ENCODE measurements at regions not wholly inside any gene's neighbourhood (a gene's known extent, or its start where the extent isn't known, plus 50 kb on each side); places are given as distances from the start of the nearest gene placed in this dataset.

DNA sequence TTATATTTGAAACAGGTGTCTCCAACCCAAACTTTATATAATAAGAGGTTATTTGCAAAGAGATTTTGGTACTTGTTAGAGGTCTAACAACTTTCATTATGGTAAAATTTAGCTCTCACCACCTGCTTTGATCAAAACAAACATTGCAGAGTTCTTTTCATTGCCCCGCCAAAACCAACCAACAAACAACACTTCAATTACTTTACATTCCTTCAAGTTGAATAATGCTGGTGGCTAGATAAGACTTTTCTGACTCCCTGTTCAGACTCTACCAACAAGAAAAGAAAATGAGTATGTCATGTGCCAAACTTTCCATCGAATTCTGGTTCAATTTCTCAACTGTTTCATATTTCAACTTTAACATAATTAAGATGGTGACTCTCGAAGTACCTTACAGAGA is 311.1 kb downstream of the ADGRG6 start:
- no peaks in the 10 kb centered on the region for H3K9me2 ChIP-seq (ENCODE audit: insufficient read depth, low read length)
- H3K27ac ChIP-seq (ENCODE audit: low read depth, low read length, poor library complexity, severe bottlenecking), result no peak overlapping the region
- intact Hi-C loops (cut with micrococcal nuclease; ENCODE audit: unreplicated experiment), result no loop called here
- no peak for DNase-seq (ENCODE audit: low spot score)
- H3K79me2 ChIP-seq (ENCODE audit: insufficient read depth, low read depth, low read length), result no peaks in the 10 kb centered on the region
- H3K4me2 ChIP-seq (ENCODE audit: low read length), result no peak overlapping the region
- no TSS peak for BruUV-seq (replicated peaks)
- no peaks in the 10 kb centered on the region for H3K36me3 ChIP-seq (ENCODE audit: insufficient read depth, low read length)
- no peak overlapping the region for H2AFZ ChIP-seq (ENCODE audit: low read length)
- ChIA-PET CTCF (ENCODE audit: unreplicated experiment) (no interaction called here), POLR2A (interaction anchor here (1.4 kb wide), 1 partner anchor 66 kb away, joined by 3 read pairs; no protein-coding TSS in a partner anchor)
- TF ChIP-seq EZH2phosphoT487 (IDR thresholded peaks at IDR 0.05; ENCODE audit: borderline replicate concordance, low read depth, low read length), result no peak
- TF ChIP-seq, protein P1, sequence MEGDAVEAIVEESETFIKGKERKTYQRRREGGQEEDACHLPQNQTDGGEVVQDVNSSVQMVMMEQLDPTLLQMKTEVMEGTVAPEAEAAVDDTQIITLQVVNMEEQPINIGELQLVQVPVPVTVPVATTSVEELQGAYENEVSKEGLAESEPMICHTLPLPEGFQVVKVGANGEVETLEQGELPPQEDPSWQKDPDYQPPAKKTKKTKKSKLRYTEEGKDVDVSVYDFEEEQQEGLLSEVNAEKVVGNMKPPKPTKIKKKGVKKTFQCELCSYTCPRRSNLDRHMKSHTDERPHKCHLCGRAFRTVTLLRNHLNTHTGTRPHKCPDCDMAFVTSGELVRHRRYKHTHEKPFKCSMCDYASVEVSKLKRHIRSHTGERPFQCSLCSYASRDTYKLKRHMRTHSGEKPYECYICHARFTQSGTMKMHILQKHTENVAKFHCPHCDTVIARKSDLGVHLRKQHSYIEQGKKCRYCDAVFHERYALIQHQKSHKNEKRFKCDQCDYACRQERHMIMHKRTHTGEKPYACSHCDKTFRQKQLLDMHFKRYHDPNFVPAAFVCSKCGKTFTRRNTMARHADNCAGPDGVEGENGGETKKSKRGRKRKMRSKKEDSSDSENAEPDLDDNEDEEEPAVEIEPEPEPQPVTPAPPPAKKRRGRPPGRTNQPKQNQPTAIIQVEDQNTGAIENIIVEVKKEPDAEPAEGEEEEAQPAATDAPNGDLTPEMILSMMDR (conservative IDR thresholded peaks at IDR 0.05; ENCODE audit: low read length), result no peak
- H3K9me3 ChIP-seq (ENCODE audit: low read length), result no peaks in the 10 kb centered on the region
- H3K4me3 ChIP-seq (ENCODE audit: low read depth, low read length, poor library complexity, severe bottlenecking), result no peak overlapping the region
- no peaks in the 10 kb centered on the region for H4K20me1 ChIP-seq (ENCODE audit: insufficient read depth, low read length)
- no peaks in the 10 kb centered on the region for H3K4me1 ChIP-seq (ENCODE audit: insufficient read depth, low read length, poor library complexity, severe bottlenecking)

DNA sequence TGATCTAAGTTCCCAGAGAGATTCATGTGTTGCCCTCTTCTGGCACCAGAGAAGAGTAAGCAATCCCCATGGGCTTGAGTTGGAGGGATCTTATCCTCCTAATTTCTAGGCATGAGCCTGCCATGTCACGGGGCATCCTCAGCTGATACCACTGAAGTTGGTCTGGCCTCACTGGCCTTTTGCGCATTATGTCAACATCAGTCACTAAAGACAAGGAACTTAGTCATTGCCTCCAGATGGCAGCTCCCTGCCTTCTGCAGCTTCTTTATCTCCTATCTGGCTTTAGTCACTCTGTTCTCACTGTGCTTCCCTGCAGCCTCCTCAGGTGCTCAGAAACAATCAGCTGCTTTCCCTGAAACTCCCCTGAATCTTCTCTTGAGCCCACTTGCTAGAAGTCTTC is 312.2 kb downstream of the ADGRG6 start:
- TF ChIP-seq EZH2phosphoT487 (IDR thresholded peaks at IDR 0.05; ENCODE audit: borderline replicate concordance, low read depth, low read length), result no peak
- TF ChIP-seq, protein P1 (conservative IDR thresholded peaks at IDR 0.05; ENCODE audit: low read length), result no peak
- H3K9me2 ChIP-seq (ENCODE audit: insufficient read depth, low read length), result no peaks in the 10 kb centered on the region
- H2AFZ ChIP-seq (ENCODE audit: low read length), result no peak overlapping the region
- POLR2A ChIA-PET, result no interaction called here
- no peak overlapping the region for H3K4me2 ChIP-seq (ENCODE audit: low read length)
- H3K9me3 ChIP-seq (ENCODE audit: low read length), result no peaks in the 10 kb centered on the region
- no peak overlapping the region for H3K27ac ChIP-seq (ENCODE audit: low read depth, low read length, poor library complexity, severe bottlenecking)
- H3K79me2 ChIP-seq (ENCODE audit: insufficient read depth, low read depth, low read length), result no peaks in the 10 kb centered on the region
- BruUV-seq (replicated peaks), result no TSS peak
- no peaks in the 10 kb centered on the region for H4K20me1 ChIP-seq (ENCODE audit: insufficient read depth, low read length)
- H3K36me3 ChIP-seq (ENCODE audit: insufficient read depth, low read length), result no peaks in the 10 kb centered on the region
- intact Hi-C loops (cut with micrococcal nuclease; ENCODE audit: unreplicated experiment), result no loop called here
- H3K4me1 ChIP-seq (ENCODE audit: insufficient read depth, low read length, poor library complexity, severe bottlenecking), result no peaks in the 10 kb centered on the region
- no peak overlapping the region for H3K4me3 ChIP-seq (ENCODE audit: low read depth, low read length, poor library complexity, severe bottlenecking)
- no peak for DNase-seq (ENCODE audit: low spot score)
- CTCF ChIA-PET (ENCODE audit: unreplicated experiment), result interaction anchor here (0.7 kb wide), 1 partner anchor 12 kb away, joined by 3 read pairs; no protein-coding TSS in a partner anchor

DNA sequence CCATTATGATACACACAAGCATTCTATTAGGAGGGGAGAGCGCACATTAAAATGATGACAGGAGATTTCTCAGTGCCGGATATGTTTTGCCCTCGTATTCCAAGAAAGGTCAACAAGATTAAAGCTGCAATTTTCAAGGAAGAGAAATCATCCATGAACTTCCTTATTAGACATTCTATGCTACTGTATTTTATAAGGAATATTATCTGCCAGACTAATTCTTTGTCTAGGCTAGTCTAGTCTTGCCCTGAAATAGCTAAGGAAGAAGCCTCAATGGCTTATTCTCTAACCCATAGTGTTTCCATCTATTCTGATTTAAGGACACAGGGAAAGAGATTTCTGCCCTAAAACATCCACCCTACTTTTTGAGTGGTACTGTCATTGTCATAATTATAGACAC is 315.4 kb downstream of the ADGRG6 start:
- H4K20me1 ChIP-seq (ENCODE audit: insufficient read depth, low read length), result no peaks in the 10 kb centered on the region
- no peaks in the 10 kb centered on the region for H3K79me2 ChIP-seq (ENCODE audit: insufficient read depth, low read depth, low read length)
- no TSS peak for BruUV-seq (replicated peaks)
- no peak overlapping the region for H3K4me3 ChIP-seq (ENCODE audit: low read depth, low read length, poor library complexity, severe bottlenecking)
- H3K9me3 ChIP-seq (ENCODE audit: low read length), result no peaks in the 10 kb centered on the region
- no peak overlapping the region for H3K27ac ChIP-seq (ENCODE audit: low read depth, low read length, poor library complexity, severe bottlenecking)
- no peak overlapping the region for H3K4me2 ChIP-seq (ENCODE audit: low read length)
- POLR2A ChIA-PET, result interaction anchor here (1.1 kb wide), 1 partner anchor 20 kb away, joined by 3 read pairs; no protein-coding TSS in a partner anchor
- intact Hi-C loops (cut with micrococcal nuclease; ENCODE audit: unreplicated experiment), result no loop called here
- no peaks in the 10 kb centered on the region for H3K4me1 ChIP-seq (ENCODE audit: insufficient read depth, low read length, poor library complexity, severe bottlenecking)
- no peak for DNase-seq (ENCODE audit: low spot score)
- no peaks in the 10 kb centered on the region for H3K9me2 ChIP-seq (ENCODE audit: insufficient read depth, low read length)
- no peak overlapping the region for H2AFZ ChIP-seq (ENCODE audit: low read length)
- CTCF ChIA-PET (ENCODE audit: unreplicated experiment), result no interaction called here
- TF ChIP-seq, protein P1 (conservative IDR thresholded peaks at IDR 0.05; ENCODE audit: low read length), result no peak
- TF ChIP-seq EZH2phosphoT487 (IDR thresholded peaks at IDR 0.05; ENCODE audit: borderline replicate concordance, low read depth, low read length), result no peak
- H3K36me3 ChIP-seq (ENCODE audit: insufficient read depth, low read length), result no peaks in the 10 kb centered on the region
